ENCODE measurements at regions not wholly inside any gene's neighbourhood (a gene's known extent, or its start where the extent isn't known, plus 50 kb on each side); places are given as distances from the start of the nearest gene placed in this dataset.
"Not testable (repeated sequence)": the region's sequence is repeated elsewhere in the genome, so short reads cannot be mapped to it uniquely, and the experiment has no call there.

DNA sequence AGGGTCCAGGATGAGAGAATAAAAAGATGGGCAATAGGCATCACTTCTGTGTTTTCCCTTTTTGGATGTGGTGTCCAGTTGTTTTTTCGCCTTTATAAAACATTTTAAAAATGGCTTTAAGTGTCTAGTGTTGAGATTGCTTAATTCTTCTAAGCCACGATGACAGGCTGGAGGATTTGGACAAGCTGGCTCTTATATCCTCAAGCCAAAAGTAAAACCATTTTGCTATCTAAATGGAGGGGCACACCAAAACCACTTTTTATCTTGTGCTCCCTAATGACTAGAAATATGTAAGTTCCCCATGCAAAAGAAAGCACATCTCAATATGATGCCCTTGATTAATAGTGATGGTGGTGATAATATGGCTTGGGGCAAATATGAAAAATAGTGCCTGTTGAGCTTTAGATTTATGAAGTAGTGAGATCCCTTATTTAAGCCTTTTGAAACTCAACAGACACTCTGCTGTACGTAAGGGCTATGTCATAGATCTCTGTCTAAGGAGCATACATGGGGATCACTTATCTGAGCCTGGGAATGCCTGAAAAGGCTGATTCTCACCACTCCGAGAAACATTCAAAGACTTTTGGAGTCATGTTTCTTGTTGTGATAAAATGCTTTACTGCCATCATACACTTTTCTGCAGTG is 185.5 kb downstream of the KCNS3 start:
- no peak for DNase-seq

DNA sequence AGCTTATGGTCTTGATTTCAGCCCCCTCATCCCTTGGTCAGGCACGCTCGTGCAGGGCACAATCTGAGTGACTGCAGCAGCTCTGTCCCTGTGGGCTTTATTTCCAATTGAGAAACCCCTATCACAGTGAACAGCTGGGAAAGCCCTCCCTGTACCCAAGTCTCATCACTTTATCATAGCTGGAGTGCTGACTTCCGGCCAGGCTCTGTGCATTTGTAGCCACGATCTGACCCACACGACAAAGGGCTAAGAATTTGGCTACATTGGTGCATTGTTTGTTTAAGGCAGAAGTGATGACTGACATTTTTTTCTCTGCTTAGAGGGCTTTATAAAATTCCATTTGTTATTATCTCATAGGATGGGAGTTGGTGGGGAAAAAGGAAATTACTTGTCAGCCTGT is 184.4 kb downstream of the KCNS3 start:
- no peak for DNase-seq

DNA sequence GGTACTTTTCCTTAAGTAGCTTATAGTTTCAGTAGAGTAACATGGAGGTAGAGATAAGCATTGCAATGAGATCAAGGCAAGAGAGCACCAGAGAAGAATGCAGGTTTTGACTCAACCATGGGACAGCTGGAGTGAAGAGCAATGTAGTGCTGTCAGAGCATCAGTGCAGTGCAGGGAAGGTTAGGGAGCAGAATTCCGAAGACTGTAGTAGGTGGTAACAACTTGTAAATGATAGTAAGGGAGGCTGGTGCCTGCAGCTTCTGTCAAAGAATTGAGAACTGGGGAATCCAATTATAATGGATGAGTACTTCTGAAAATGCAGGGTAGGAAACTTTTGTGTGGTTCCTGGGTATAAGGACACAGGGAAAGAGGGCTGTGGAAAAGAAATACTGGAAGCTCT is 183.2 kb downstream of the KCNS3 start:
- DNase-seq = no peak

DNA sequence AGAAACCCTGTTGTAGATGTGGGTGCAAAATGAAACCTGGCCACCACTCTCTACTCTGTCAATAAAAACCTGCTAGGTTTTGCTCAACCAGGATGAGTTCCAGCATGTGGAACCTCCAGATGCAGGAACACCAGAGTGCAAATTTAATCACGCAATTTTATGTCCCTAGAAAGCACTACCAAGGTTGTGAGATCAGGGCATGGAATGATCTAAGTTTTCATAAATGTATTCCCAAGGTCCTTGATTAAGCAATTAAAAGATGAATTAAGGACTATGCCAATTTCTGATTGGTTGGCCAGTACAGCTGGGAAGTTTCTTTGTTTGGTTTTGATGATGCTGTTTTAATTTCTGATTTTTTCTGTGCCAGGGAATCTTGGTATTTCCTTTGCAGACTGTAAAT is 179.2 kb downstream of the KCNS3 start:
- DNase-seq = no peak

DNA sequence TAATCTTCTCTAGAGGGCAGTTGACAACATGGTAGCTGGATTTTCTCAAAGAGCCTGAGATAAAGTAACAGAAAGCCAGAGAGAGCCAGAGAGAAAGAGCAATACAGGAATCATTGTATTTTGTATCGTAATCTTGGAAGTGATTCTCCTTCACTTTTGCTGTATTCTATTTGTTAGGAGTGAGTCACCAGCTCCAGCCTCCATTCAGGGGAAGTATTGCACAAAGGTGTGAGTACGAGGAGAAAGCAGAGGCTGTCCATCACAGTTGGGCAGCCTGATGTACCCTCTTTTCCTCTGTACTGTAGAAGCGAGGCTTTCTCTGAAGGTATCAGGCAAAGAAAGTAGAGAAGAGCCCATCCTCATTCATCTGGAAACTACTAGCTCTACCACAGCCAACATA is 176.8 kb downstream of the KCNS3 start:
- no peak for DNase-seq

DNA sequence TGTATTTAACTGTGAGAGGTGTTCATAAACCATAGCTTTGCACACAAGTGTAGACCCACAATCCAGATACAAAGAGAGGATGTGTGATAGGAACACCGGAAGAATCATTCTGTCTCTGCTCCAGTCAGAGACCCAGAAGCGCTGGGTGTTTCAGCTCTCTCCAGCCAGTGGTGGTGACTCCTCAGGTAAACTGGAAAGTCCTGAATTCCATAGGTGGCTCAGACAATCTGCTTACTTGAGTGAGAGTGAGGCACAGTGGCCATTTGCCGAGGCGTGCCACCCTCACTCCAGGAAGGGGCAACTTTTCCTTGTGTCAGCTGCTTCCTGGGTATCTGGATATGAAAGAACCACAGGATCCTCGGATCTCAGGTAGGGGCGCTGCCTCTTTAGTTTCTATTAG is 171.5 kb downstream of the KCNS3 start:
- no peak for DNase-seq

DNA sequence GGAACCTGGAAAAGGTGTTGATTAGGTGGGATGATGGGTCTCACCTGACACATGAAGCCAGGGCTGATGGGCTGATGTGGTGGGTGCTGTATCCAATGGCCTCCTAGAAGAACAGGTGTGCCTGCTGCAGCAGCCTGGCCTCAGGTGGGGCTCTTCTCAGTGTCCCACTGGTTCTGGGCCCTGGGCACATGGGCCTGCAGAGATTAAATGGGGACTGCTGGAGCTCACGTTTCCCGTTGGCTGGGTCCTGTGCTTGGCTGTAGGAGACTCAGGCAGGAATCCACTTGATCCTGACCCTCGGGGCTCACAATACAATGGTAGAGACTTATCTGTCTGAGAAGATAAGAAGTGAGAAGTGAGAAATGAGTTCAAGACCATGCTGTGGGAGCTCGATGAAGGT is 170.9 kb downstream of the KCNS3 start:
- DNase-seq = no peak

DNA sequence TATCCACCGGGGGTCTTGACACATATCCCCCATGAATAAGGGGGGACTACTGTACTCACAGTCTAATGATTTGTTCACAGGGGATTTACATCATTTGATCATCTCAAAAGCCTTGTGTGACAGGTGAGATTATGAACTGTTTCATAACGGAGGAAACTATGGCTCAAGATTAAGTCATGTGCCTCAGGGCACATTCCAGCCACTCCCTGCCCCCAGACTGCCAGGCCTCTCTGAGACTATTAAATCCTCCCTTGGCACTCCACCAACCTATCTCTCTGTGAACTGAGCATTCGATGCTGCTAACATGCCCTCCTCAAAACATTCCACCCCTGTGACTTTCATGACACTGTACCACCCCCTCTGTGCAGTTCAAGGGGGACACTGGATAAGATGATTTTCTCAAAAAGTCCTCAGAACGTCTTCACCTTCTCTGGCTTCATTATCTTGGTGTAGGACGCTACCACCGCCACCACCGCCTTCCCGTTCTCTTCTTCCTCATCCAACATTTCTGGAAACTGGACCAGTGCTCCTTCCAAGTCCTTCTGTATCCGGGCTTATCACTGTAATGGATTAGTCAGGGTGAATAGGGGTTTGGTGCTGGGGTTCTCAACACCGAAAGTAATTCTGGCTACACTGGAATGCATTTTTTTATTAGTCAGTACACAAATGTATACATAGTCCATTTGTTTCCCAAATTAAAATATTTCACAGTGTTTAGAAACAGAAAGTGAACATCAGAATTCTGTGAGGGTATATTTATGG is 169.6 kb downstream of the KCNS3 start:
- no peak for DNase-seq

DNA sequence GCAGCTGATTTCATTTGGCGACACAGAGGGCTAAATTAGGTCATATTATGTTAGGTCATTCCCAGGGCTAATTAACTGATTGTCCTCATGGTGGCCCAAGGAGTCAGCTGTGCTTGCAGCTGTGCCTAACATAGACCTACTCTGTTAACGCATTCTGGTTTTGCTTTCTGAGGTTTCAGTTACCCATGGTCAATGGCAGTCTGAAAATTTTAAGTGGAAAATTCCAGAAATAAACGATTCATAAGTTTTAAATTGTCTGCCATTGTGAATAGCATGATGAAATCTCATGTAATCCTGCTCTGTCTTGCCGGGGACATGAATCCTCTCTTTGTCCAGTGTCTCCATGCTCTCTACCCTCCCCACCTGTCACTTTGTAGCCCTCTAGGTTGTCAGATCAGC is 168.7 kb downstream of the KCNS3 start:
- peak; percentile 8 for DNase-seq

DNA sequence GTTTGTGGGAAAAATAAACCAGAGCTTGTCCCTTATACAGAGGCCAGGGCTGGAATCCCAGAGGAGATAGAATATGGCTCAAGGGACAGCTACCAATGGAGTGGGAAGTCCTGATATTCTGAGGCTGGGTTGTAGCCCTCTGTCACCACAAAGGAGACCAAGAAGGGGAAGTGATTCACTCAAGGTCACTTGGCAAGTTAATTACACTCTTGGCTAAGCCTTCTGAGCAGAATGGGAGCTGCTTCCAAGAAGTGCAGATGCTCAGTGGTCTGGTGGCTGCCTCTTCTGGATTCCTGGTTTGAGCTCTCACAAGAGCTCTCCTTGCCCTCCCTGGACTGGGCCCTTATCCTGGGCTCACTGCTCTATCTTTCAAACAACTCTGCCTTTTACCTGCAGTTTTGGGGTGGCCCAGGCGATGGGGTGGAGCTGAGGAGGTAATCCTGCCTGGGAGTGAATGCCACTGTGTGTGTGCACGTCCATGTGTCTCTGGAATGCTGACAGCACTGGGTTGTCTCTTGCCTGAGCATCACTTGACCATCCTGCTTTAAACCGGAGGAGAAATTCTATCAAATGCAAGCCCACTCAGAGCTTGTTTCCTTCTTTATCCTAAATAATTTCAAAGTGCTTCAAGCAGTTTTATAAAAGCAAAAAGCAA is 168.2 kb downstream of the KCNS3 start:
- DNase-seq = no peak

DNA sequence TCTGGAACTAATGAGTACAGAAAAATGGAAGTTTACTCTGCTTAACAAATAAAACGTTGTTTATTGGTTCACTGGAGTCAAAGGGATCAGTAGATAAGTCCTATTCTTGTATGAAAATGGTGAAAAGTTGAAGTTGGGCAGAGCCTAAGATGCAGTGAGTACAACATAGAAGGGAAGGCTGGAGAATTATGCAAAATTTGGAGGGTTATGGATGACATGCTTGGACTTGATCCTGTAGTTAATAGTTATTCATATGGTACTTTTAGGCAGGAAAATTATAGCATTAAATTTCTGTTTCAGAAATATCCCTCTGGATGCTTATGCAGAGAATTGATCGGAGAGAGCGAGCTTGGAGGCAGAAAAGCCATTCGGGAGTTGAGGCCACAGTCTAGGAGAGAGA is 167.6 kb downstream of the KCNS3 start:
- DNase-seq = no peak

DNA sequence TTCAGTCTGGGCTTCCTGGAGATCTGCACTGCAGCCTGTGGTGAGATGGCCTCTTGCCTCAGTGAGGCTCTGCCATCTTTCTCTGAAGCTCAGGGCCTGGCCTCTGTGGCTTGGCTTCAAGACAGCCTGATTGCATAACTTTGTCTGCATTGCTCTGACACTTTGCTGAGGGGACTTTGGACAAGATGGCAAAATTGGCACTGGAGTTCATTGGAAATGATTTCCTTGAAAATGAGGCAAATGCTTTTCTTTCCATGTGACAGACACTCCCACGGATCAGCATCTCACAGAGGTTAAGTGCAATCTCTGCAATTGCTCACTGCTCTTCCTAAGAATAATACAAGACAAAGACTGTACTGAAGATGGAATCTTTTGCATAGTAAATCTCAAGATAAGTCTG is 166.8 kb downstream of the KCNS3 start:
- DNase-seq = no peak

DNA sequence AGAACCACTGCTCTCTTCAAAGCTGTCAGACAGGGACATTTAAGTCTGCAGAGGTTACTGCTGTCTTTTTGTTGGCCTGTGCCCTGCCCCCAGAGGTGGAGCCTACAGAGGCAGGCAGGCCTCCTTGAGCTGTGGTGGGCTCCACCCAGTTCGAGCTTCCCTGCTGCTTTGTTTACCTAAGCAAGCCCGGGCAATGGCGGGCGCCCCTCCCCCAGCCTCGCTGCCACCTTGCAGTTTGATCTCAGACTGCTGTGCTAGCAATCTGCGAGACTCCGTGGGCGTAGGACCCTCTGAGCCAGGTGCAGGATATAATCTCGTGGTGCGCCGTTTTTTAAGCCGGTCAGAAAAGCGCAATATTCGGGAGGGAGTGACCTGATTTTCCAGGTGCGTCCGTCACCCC is 138.9 kb downstream of the KCNS3 start:
- DNase-seq = not testable (repeated sequence)

DNA sequence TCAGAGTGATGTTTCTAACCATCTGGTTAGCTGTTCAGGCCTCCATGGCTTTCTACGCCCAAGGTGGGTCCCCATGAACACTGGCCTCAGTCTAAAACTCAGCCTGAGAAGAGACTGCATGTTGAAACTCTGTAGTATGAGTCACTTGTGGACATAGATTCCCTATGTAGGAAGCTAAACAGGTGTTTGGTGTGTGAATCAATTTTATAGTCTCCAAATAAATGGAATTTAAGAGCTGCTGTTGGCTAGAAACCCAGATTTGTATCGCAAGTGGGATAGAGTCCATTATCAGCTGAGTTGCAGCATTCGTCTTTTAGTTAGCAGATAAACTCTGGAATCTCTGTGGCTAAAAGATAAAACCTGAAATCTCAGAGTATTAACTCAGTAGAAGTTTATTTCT is 131.4 kb downstream of the KCNS3 start:
- no peak for DNase-seq

DNA sequence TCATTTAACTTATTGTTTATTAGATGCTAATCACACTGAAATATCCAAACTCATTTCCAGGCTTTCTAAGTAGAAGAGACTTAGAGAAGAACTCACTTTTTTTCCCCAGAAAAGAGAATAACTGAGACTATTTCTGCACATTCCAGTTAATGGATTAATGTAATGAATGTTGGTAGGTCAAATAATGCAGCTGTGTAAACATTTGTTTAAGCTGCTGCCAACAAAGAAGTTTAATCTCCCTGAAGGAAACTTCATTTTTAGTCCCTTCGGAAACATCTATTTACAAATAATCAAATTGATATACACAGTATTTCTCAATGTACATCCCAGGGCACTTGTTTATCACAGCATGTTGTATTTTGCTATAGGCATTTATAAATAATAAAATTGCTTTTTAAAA is 126.9 kb downstream of the KCNS3 start:
- no peak for DNase-seq

DNA sequence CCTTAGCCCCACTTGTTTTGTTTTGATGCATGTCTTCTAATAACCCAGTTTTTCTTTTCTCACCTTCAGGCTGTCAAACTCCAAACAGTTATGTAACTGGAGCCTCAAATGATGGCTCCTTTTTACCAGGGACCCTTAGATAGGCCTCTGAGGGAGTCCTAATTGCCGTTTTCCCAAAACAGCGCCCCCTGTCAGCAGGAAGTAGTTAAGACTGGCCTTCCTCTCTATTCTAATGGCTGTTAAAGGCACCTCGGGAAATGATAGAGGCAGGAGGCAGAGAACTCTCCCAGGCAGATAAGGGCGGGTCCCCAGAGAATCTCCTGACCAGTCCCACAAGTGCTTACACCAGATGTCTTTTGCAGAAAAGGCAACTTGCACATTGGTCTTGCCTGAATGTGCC is 123.2 kb downstream of the KCNS3 start:
- no peak for DNase-seq

DNA sequence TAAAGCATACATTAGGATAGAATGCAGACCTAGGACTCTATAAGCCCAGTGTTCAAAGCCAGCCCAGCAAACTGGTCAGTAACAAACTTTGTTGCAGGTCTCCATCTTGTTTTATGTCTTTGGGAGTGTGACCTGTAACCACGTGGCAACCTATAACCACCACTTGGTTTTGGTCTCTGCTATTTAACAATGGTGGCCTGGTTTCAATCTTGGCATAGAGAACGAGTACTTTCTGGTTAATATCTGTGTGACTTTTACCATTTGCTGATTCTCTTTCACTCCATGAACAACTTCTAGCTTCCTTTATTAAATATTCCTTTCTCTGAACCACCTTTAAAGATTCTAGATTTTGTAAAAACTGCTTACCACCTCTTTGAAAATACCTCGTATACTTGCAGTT is 118.5 kb downstream of the KCNS3 start:
- no peak for DNase-seq

DNA sequence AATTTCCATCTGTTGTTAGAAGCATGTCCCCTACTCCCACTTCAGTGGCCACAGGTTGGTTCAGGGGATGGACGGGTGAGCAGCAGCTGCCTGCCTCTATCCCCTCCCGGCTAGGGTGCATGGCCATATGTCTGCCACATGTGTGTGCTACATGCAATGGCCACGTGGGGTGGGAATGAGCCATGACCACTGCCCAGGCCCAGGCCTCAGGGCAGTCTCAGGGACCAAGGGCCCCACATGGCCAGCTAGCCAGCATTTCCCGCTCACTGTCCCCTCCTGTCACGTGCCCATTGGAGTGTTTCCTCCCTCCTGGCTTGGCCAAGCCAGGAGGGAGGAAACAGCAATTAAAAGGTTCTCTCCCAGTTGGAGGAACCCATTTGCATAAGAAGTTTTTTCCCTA is 117.1 kb downstream of the KCNS3 start:
- no peak for DNase-seq

All from midbrain (tissue), 1 donor.